ENCODE measurements at regions not wholly inside any gene's neighbourhood (a gene's known extent, or its start where the extent isn't known, plus 50 kb on each side); places are given as distances from the start of the nearest gene placed in this dataset.

DNA sequence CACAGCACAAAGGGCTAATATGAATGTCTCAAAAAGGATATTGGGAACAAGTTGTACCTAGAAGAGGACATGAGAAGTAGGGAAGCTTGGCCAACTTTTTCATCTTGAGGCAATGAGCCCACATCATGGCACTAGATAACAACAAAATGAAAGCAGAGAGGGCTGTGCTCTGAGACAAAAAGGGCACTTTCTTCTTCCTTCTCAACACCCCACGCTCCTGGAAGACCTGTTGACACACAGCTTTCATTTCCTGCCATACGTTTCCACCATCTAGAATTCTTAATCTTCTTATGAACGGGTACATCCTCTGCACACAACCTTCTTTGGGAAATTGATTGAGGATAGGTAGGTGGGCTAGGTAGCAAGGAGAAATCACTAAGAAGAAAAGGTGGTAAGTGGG is 187.8 kb upstream of the STXBP5 start:
- no peak for DNase-seq
- TF ChIP-seq, protein P1, sequence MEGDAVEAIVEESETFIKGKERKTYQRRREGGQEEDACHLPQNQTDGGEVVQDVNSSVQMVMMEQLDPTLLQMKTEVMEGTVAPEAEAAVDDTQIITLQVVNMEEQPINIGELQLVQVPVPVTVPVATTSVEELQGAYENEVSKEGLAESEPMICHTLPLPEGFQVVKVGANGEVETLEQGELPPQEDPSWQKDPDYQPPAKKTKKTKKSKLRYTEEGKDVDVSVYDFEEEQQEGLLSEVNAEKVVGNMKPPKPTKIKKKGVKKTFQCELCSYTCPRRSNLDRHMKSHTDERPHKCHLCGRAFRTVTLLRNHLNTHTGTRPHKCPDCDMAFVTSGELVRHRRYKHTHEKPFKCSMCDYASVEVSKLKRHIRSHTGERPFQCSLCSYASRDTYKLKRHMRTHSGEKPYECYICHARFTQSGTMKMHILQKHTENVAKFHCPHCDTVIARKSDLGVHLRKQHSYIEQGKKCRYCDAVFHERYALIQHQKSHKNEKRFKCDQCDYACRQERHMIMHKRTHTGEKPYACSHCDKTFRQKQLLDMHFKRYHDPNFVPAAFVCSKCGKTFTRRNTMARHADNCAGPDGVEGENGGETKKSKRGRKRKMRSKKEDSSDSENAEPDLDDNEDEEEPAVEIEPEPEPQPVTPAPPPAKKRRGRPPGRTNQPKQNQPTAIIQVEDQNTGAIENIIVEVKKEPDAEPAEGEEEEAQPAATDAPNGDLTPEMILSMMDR (IDR thresholded peaks at IDR 0.05), result no peak
- H3K36me3 ChIP-seq (replicated peaks in 1 of 2; ENCODE audit: control insufficient read depth in 1 of 2, insufficient read depth in 2 of 2, low read length in 2 of 2), result no peaks in the 10 kb centered on the region
- H3K27ac ChIP-seq (ENCODE audit: low read depth in 1 of 2, low read length in 2 of 2), result no peak overlapping the region
- peak overlapping the region in 1 of 7 donors; percentile 21 for H3K27ac Mint-ChIP-seq
- H3K27me3 ChIP-seq (ENCODE audit: control insufficient read depth in 2 of 2, insufficient read depth in 2 of 2, low read length in 2 of 2), result no peaks in the 10 kb centered on the region
- H3K4me1 Mint-ChIP-seq, result no peaks in the 10 kb centered on the region
- H3K9me3 ChIP-seq (replicated peaks in 1 of 2; ENCODE audit: control insufficient read depth in 1 of 2, insufficient read depth in 1 of 2, low read length in 2 of 2), result no peaks in the 10 kb centered on the region
- intact Hi-C loops (cut with micrococcal nuclease), result no loop called here
- H3K4me1 ChIP-seq (ENCODE audit: control insufficient read depth in 1 of 2, insufficient read depth in 2 of 2, low read length in 2 of 2), result no peaks in the 10 kb centered on the region
- WGBS (ENCODE audit: insufficient coverage), result 40% methylated on average over 1 of the region's 3 CpGs
- no peak overlapping the region for H3K4me2 ChIP-seq (replicated peaks; ENCODE audit: extremely low read depth, low read length, poor library complexity, severe bottlenecking)
- H3K9me3 Mint-ChIP-seq, result no peaks in the 10 kb centered on the region
- H3K79me2 ChIP-seq (ENCODE audit: insufficient read depth, low read length), result no peaks in the 10 kb centered on the region
- no peaks in the 10 kb centered on the region for H3K36me3 Mint-ChIP-seq
- H4K20me1 ChIP-seq (ENCODE audit: insufficient read depth, low read length), result no peaks in the 10 kb centered on the region
- H2AFZ ChIP-seq (ENCODE audit: insufficient read depth, low read depth, low read length, poor library complexity, severe bottlenecking), result no peak overlapping the region
- no peak overlapping the region for H3K4me3 ChIP-seq (replicated peaks in 1 of 3; ENCODE audit: low read depth in 2 of 3, low read length in 3 of 3)
- H3K27me3 Mint-ChIP-seq (ENCODE audit: low read depth in 3 of 3), result no peaks in the 10 kb centered on the region
- no peak overlapping the region for H3K4me3 Mint-ChIP-seq
- H3K9ac ChIP-seq (ENCODE audit: insufficient read depth, low read length, poor library complexity, severe bottlenecking), result no peak overlapping the region

DNA sequence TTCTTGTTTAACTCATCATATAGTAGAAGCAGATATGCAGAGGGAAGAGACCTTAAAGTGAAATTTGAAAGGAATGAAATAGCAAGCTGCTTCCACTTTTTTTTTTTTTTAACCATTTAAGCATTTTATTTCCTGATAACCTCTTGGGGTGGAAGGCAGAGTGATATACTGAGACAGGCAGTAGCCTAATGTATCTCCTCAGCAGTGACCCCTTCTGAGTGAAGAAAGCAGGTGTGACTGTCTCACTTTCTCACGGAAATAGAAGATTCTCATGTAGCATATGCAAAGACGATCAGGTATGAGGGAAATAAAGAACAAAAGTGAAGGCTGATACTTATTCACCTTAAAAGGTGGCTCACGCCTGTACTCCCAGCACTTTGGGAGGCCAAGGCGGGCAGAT is 187.1 kb upstream of the STXBP5 start:
- Mint-ChIP-seq H3K9me3 (no peaks in the 10 kb centered on the region), H3K4me1 (no peaks in the 10 kb centered on the region), H3K27ac (no peak overlapping the region), H3K36me3 (no peaks in the 10 kb centered on the region), H3K27me3 (ENCODE audit: low read depth in 3 of 3) (no peaks in the 10 kb centered on the region), H3K4me3 (no peak overlapping the region)
- Histone ChIP-seq H2AFZ (ENCODE audit: insufficient read depth, low read depth, low read length, poor library complexity, severe bottlenecking) (no peak overlapping the region), H3K4me2 (replicated peaks; ENCODE audit: extremely low read depth, low read length, poor library complexity, severe bottlenecking) (no peak overlapping the region), H3K4me3 (replicated peaks in 1 of 3; ENCODE audit: low read depth in 2 of 3, low read length in 3 of 3) (no peak overlapping the region), H3K9ac (ENCODE audit: insufficient read depth, low read length, poor library complexity, severe bottlenecking) (no peak overlapping the region), H3K4me1 (ENCODE audit: control insufficient read depth in 1 of 2, insufficient read depth in 2 of 2, low read length in 2 of 2) (no peaks in the 10 kb centered on the region), H3K27ac (ENCODE audit: low read depth in 1 of 2, low read length in 2 of 2) (no peak overlapping the region), H3K9me3 (replicated peaks in 1 of 2; ENCODE audit: control insufficient read depth in 1 of 2, insufficient read depth in 1 of 2, low read length in 2 of 2) (no peaks in the 10 kb centered on the region), H3K27me3 (ENCODE audit: control insufficient read depth in 2 of 2, insufficient read depth in 2 of 2, low read length in 2 of 2) (no peaks in the 10 kb centered on the region), H3K36me3 (replicated peaks in 1 of 2; ENCODE audit: control insufficient read depth in 1 of 2, insufficient read depth in 2 of 2, low read length in 2 of 2) (no peaks in the 10 kb centered on the region), H4K20me1 (ENCODE audit: insufficient read depth, low read length) (no peaks in the 10 kb centered on the region), H3K79me2 (ENCODE audit: insufficient read depth, low read length) (no peaks in the 10 kb centered on the region)
- intact Hi-C loops (cut with micrococcal nuclease), result no loop called here
- WGBS (ENCODE audit: insufficient coverage), result 92% methylated on average over 3 of the region's 4 CpGs
- TF ChIP-seq, protein P1 (IDR thresholded peaks at IDR 0.05), result no peak
- no peak for DNase-seq
